T-helper 17 cell (primary cell): ENCODE measurements at regions not wholly inside any gene's neighbourhood (a gene's known extent, or its start where the extent isn't known, plus 50 kb on each side); places are given as distances from the start of the nearest gene placed in this dataset.

Experiments
- ATAC-seq: fragments of 150-1000 bp; cut with Tn5 transposase; 2 replicates; pipeline ENCODE4 v1.10.0; 2021; ENCODE audit warnings: mild to moderate bottlenecking, moderate library complexity
- DNase-seq, 3 donors: peaks; one replicate each; pipeline versions ENCODE4 v3.0.0 to v3.0.0-alpha.2; 2020 to 2021
- H3K9me3 ChIP-seq: one replicate; pipeline ENCODE4 v1.7.0; 2013; ENCODE audit warnings: low read length, mild to moderate bottlenecking; ENCODE audit not compliant: control insufficient read depth, poor library complexity, severe bottlenecking
- H3K27ac Mint-ChIP-seq: one replicate; pipeline ENCODE4 v1.8.0; 2022; ENCODE audit warnings: mild to moderate bottlenecking, moderate library complexity, mixed read lengths
- H3K27me3 Mint-ChIP-seq: one replicate; pipeline ENCODE4 v1.8.0; 2022; ENCODE audit warnings: mixed read lengths
- H3K36me3 Mint-ChIP-seq: one replicate; pipeline ENCODE4 v1.8.0; 2022; ENCODE audit warnings: low read depth, mixed read lengths
- H3K4me1 Mint-ChIP-seq: one replicate; pipeline ENCODE4 v1.8.0; 2022; ENCODE audit warnings: mild to moderate bottlenecking, mixed read lengths
- H3K4me3 Mint-ChIP-seq: one replicate; pipeline ENCODE4 v1.8.0; 2022; ENCODE audit warnings: mild to moderate bottlenecking, moderate library complexity, mixed read lengths

- Mint-ChIP-seq H3K4me3 (no peak overlapping the region), H3K27me3 (no peaks in the 10 kb centered on the region), H3K27ac (no peak overlapping the region), H3K4me1 (no peaks in the 10 kb centered on the region), H3K36me3 (no peaks in the 10 kb centered on the region)
- DNase-seq (no peak), ATAC-seq (no peak)
- H3K9me3 ChIP-seq, result no peaks in the 10 kb centered on the region
Observed at GRCh38 chr3:25277503-25277902, 150.6 kb upstream of the RARB start.

- ATAC-seq (no peak), DNase-seq (no peak)
- Mint-ChIP-seq H3K4me1 (no peaks in the 10 kb centered on the region), H3K27ac (no peak overlapping the region), H3K36me3 (no peaks in the 10 kb centered on the region), H3K27me3 (no peaks in the 10 kb centered on the region), H3K4me3 (no peak overlapping the region)
- no peaks in the 10 kb centered on the region for H3K9me3 ChIP-seq
Observed at GRCh38 chr3:25281041-25281731, 146.9 kb upstream of the RARB start.

- no peak overlapping the region for H3K27ac Mint-ChIP-seq
- no peaks in the 10 kb centered on the region for H3K36me3 Mint-ChIP-seq
- no peaks in the 10 kb centered on the region for H3K4me1 Mint-ChIP-seq
- no peak for DNase-seq
- no peaks in the 10 kb centered on the region for H3K27me3 Mint-ChIP-seq
- ATAC-seq, result no peak
- H3K9me3 ChIP-seq, result no peaks in the 10 kb centered on the region
- no peak overlapping the region for H3K4me3 Mint-ChIP-seq
Observed at GRCh38 chr3:25281732-25282126, 146.3 kb upstream of the RARB start.

GRCh38 chr3:25283613-25284012 is 144.4 kb upstream of the RARB start:
- no peak overlapping the region for H3K27ac Mint-ChIP-seq
- H3K27me3 Mint-ChIP-seq, result no peaks in the 10 kb centered on the region
- H3K9me3 ChIP-seq, result no peaks in the 10 kb centered on the region
- no peaks in the 10 kb centered on the region for H3K4me1 Mint-ChIP-seq
- H3K4me3 Mint-ChIP-seq, result no peak overlapping the region
- ATAC-seq (no peak), DNase-seq (no peak)
- H3K36me3 Mint-ChIP-seq, result no peaks in the 10 kb centered on the region

GRCh38 chr3:25284249-25284648 is 143.8 kb upstream of the RARB start:
- no peak overlapping the region for H3K4me3 Mint-ChIP-seq
- no peaks in the 10 kb centered on the region for H3K4me1 Mint-ChIP-seq
- no peak overlapping the region for H3K27ac Mint-ChIP-seq
- ATAC-seq (no peak), DNase-seq (no peak)
- H3K27me3 Mint-ChIP-seq, result no peaks in the 10 kb centered on the region
- no peaks in the 10 kb centered on the region for H3K9me3 ChIP-seq
- no peaks in the 10 kb centered on the region for H3K36me3 Mint-ChIP-seq

GRCh38 chr3:25287291-25287884 is 140.7 kb upstream of the RARB start:
- no peak for DNase-seq
- Mint-ChIP-seq H3K4me1 (no peaks in the 10 kb centered on the region), H3K36me3 (no peaks in the 10 kb centered on the region), H3K27me3 (no peaks in the 10 kb centered on the region), H3K27ac (no peak overlapping the region), H3K4me3 (no peak overlapping the region)
- no peak for ATAC-seq
- no peaks in the 10 kb centered on the region for H3K9me3 ChIP-seq

- DNase-seq, result no peak
- H3K4me3 Mint-ChIP-seq, result no peak overlapping the region
- H3K9me3 ChIP-seq, result no peaks in the 10 kb centered on the region
- H3K4me1 Mint-ChIP-seq, result no peaks in the 10 kb centered on the region
- H3K27ac Mint-ChIP-seq, result no peak overlapping the region
- H3K36me3 Mint-ChIP-seq, result no peaks in the 10 kb centered on the region
- H3K27me3 Mint-ChIP-seq, result no peaks in the 10 kb centered on the region
- no peak for ATAC-seq
Observed at GRCh38 chr3:25288413-25288812, 139.7 kb upstream of the RARB start.

- H3K27me3 Mint-ChIP-seq, result no peaks in the 10 kb centered on the region
- ATAC-seq (no peak), DNase-seq (no peak)
- no peaks in the 10 kb centered on the region for H3K4me1 Mint-ChIP-seq
- H3K9me3 ChIP-seq, result no peaks in the 10 kb centered on the region
- H3K27ac Mint-ChIP-seq, result no peak overlapping the region
- no peaks in the 10 kb centered on the region for H3K36me3 Mint-ChIP-seq
- H3K4me3 Mint-ChIP-seq, result no peak overlapping the region
Observed at GRCh38 chr3:25289156-25289555, 138.9 kb upstream of the RARB start.

GRCh38 chr3:25289663-25290062 is 138.4 kb upstream of the RARB start:
- H3K9me3 ChIP-seq, result no peaks in the 10 kb centered on the region
- no peaks in the 10 kb centered on the region for H3K4me1 Mint-ChIP-seq
- no peaks in the 10 kb centered on the region for H3K27me3 Mint-ChIP-seq
- no peaks in the 10 kb centered on the region for H3K36me3 Mint-ChIP-seq
- no peak overlapping the region for H3K27ac Mint-ChIP-seq
- H3K4me3 Mint-ChIP-seq, result no peak overlapping the region
- DNase-seq (no peak), ATAC-seq (no peak)

GRCh38 chr3:25291481-25291905 is 136.6 kb upstream of the RARB start:
- no peaks in the 10 kb centered on the region for H3K9me3 ChIP-seq
- no peaks in the 10 kb centered on the region for H3K36me3 Mint-ChIP-seq
- no peaks in the 10 kb centered on the region for H3K4me1 Mint-ChIP-seq
- ATAC-seq (no peak), DNase-seq (no peak)
- no peaks in the 10 kb centered on the region for H3K27me3 Mint-ChIP-seq
- no peak overlapping the region for H3K27ac Mint-ChIP-seq
- no peak overlapping the region for H3K4me3 Mint-ChIP-seq

GRCh38 chr3:25292036-25292435 is 136.0 kb upstream of the RARB start:
- H3K9me3 ChIP-seq, result no peaks in the 10 kb centered on the region
- no peak for DNase-seq
- Mint-ChIP-seq H3K27ac (no peak overlapping the region), H3K27me3 (no peaks in the 10 kb centered on the region), H3K4me3 (no peak overlapping the region), H3K36me3 (no peaks in the 10 kb centered on the region), H3K4me1 (no peaks in the 10 kb centered on the region)
- no peak for ATAC-seq

- no peak for DNase-seq
- Mint-ChIP-seq H3K4me3 (no peak overlapping the region), H3K4me1 (no peaks in the 10 kb centered on the region), H3K27me3 (no peaks in the 10 kb centered on the region), H3K36me3 (no peaks in the 10 kb centered on the region), H3K27ac (no peak overlapping the region)
- no peaks in the 10 kb centered on the region for H3K9me3 ChIP-seq
- ATAC-seq, result no peak
Observed at GRCh38 chr3:25292595-25292994, 135.5 kb upstream of the RARB start.

- H3K9me3 ChIP-seq, result no peaks in the 10 kb centered on the region
- Mint-ChIP-seq H3K27me3 (no peaks in the 10 kb centered on the region), H3K27ac (no peak overlapping the region), H3K36me3 (no peaks in the 10 kb centered on the region), H3K4me1 (no peaks in the 10 kb centered on the region), H3K4me3 (no peak overlapping the region)
- ATAC-seq, result no peak
- DNase-seq, result no peak
Observed at GRCh38 chr3:25293736-25294135, 134.3 kb upstream of the RARB start.

- no peaks in the 10 kb centered on the region for H3K4me1 Mint-ChIP-seq
- no peak for DNase-seq
- no peaks in the 10 kb centered on the region for H3K27me3 Mint-ChIP-seq
- no peaks in the 10 kb centered on the region for H3K9me3 ChIP-seq
- H3K36me3 Mint-ChIP-seq, result no peaks in the 10 kb centered on the region
- no peak for ATAC-seq
- no peak overlapping the region for H3K4me3 Mint-ChIP-seq
- no peak overlapping the region for H3K27ac Mint-ChIP-seq
Observed at GRCh38 chr3:25294169-25294805, 133.8 kb upstream of the RARB start.
